AG09319 (cell line): ENCODE measurements at regions not wholly inside any gene's neighbourhood (a gene's known extent, or its start where the extent isn't known, plus 50 kb on each side); places are given as distances from the start of the nearest gene placed in this dataset.

Experiments
- DNase-seq: peaks from one replicate; pipeline ENCODE4 v3.0.0-alpha.2; 2010; ENCODE audit warnings: low read depth; ENCODE audit errors: extremely low read depth
- CTCF ChIP-seq: IDR thresholded peaks from 2 replicates; pipeline ENCODE4 v1.5.1; 2011; ENCODE audit warnings: low read depth, mild to moderate bottlenecking, inconsistent platforms, low read length, moderate library complexity

GRCh38 chr20:59498291-59498690 is 106.0 kb upstream of the PHACTR3 start:
- TF ChIP-seq CTCF = no peak
- no peak for DNase-seq

- no peak for TF ChIP-seq CTCF
- DNase-seq = no peak
Observed at GRCh38 chr20:59499863-59500262, 104.5 kb upstream of the PHACTR3 start.

GRCh38 chr20:59508729-59509128 is 95.6 kb upstream of the PHACTR3 start:
- TF ChIP-seq CTCF = no peak
- DNase-seq = no peak

GRCh38 chr20:59512651-59513050 is 91.7 kb upstream of the PHACTR3 start:
- TF ChIP-seq CTCF = no peak
- DNase-seq = no peak

GRCh38 chr20:59514554-59514953 is 89.8 kb upstream of the PHACTR3 start:
- no peak for TF ChIP-seq CTCF
- DNase-seq = no peak

GRCh38 chr20:59515013-59515905 is 89.1 kb upstream of the PHACTR3 start:
- DNase-seq = no peak
- TF ChIP-seq CTCF = peak; percentile 86

GRCh38 chr20:59515906-59516209 is 88.5 kb upstream of the PHACTR3 start:
- TF ChIP-seq CTCF = no peak

More at GRCh38 chr20:59515906-59516209, 88.5 kb upstream of the PHACTR3 start:
- no peak for DNase-seq
